H9 (cell line): ENCODE measurements at regions not wholly inside any gene's neighbourhood (a gene's known extent, or its start where the extent isn't known, plus 50 kb on each side); places are given as distances from the start of the nearest gene placed in this dataset.
A peak's percentile ranks its signal among the peaks of the same experiment; 100 is the strongest.

Experiments used
- DNase-seq: peaks from one replicate; pipeline ENCODE4 v3.0.0-alpha.2; 2017
- H2AFZ ChIP-seq: one replicate; pipeline ENCODE4 v1.6.1; 2013; ENCODE audit warnings: mild to moderate bottlenecking, low read length, control low read depth, moderate library complexity
- H2AK5ac ChIP-seq: 2 replicates; pipeline ENCODE4 v1.6.1; 2013; ENCODE audit warnings: low read length, control low read depth, mixed read lengths; ENCODE audit not compliant: insufficient read length
- H2BK120ac ChIP-seq: one replicate; pipeline ENCODE4 v1.6.1; 2013; ENCODE audit warnings: low read depth, mild to moderate bottlenecking, low read length, control low read depth, inconsistent platforms; ENCODE audit not compliant: poor library complexity, severe bottlenecking
- H2BK12ac ChIP-seq: 2 replicates; pipeline ENCODE4 v1.6.1; 2013; ENCODE audit warnings: low read length, control low read depth, mixed read lengths, low read depth; ENCODE audit not compliant: insufficient read length
- H2BK15ac ChIP-seq: 2 replicates; pipeline ENCODE4 v1.6.1; 2013; ENCODE audit warnings: low read depth, low read length, control low read depth
- H2BK20ac ChIP-seq: one replicate; pipeline ENCODE4 v1.6.1; 2013; ENCODE audit warnings: low read depth, mild to moderate bottlenecking, low read length, control low read depth, inconsistent platforms; ENCODE audit not compliant: poor library complexity, severe bottlenecking
- H2BK5ac ChIP-seq: 2 replicates; pipeline ENCODE4 v1.6.1; 2013; ENCODE audit warnings: low read length, control low read depth, mixed read lengths; ENCODE audit not compliant: insufficient read length
- H3K14ac ChIP-seq: 2 replicates; pipeline ENCODE4 v1.6.1; 2013; ENCODE audit warnings: low read length, control low read depth; ENCODE audit not compliant: insufficient read depth
- H3K18ac ChIP-seq: 2 replicates; pipeline ENCODE4 v1.6.1; 2013; ENCODE audit warnings: low read depth, mild to moderate bottlenecking, mixed read lengths, low read length, control low read depth; ENCODE audit not compliant: insufficient read length
- H3K23ac ChIP-seq: 2 replicates; pipeline ENCODE4 v1.6.1; 2013; ENCODE audit warnings: low read length, control low read depth, mixed read lengths, low read depth; ENCODE audit not compliant: insufficient read length
- H3K23me2 ChIP-seq: 2 replicates; pipeline ENCODE4 v1.6.1; 2013; ENCODE audit warnings: low read depth, mild to moderate bottlenecking, mixed read lengths, low read length, control low read depth; ENCODE audit not compliant: insufficient read length, poor library complexity, severe bottlenecking
- H3K27ac ChIP-seq: 2 replicates; pipeline ENCODE4 v1.5.1; 2013; ENCODE audit warnings: low read length, control low read depth, mixed read lengths, low read depth; ENCODE audit not compliant: insufficient read length
- H3K27me3 ChIP-seq: 2 replicates; pipeline ENCODE4 v1.6.1; 2013; ENCODE audit warnings: low read length, control low read depth, inconsistent platforms; ENCODE audit not compliant: insufficient read depth
- H3K4ac ChIP-seq: 2 replicates; pipeline ENCODE4 v1.6.1; 2013; ENCODE audit warnings: low read depth, mild to moderate bottlenecking, control low read depth, inconsistent platforms, low read length, moderate library complexity
- H3K4me1 ChIP-seq: 2 replicates; pipeline ENCODE4 v1.6.1; 2013; ENCODE audit warnings: low read length, control low read depth, inconsistent platforms; ENCODE audit not compliant: insufficient read depth
- H3K4me2 ChIP-seq: 2 replicates; pipeline ENCODE4 v1.6.1; 2013; ENCODE audit warnings: low read length, control low read depth, mixed read lengths; ENCODE audit not compliant: insufficient read length, insufficient read depth
- H3K56ac ChIP-seq: 2 replicates; pipeline ENCODE4 v1.6.1; 2013; ENCODE audit warnings: low read depth, mild to moderate bottlenecking, mixed read lengths, low read length, control low read depth; ENCODE audit not compliant: insufficient read length
- H3K79me1 ChIP-seq: 2 replicates; pipeline ENCODE4 v1.6.1; 2013; ENCODE audit warnings: low read depth, mild to moderate bottlenecking, moderate library complexity, low read length, control low read depth, inconsistent platforms; ENCODE audit not compliant: insufficient read depth, poor library complexity, severe bottlenecking
- H3K79me2 ChIP-seq: 2 replicates; pipeline ENCODE4 v1.6.1; 2013; ENCODE audit warnings: low read length, control low read depth, inconsistent platforms; ENCODE audit not compliant: insufficient read depth
- H3K9ac ChIP-seq: 2 replicates; pipeline ENCODE4 v1.6.1; 2013; ENCODE audit warnings: low read length, control low read depth, mixed read lengths; ENCODE audit not compliant: insufficient read length; ENCODE audit errors: extremely low read depth
- H3K9me3 ChIP-seq: one replicate; pipeline ENCODE4 v1.6.1; 2013; ENCODE audit warnings: low read depth, low read length, inconsistent platforms; ENCODE audit not compliant: control insufficient read depth
- H3T11ph ChIP-seq: one replicate; pipeline ENCODE4 v1.6.1; 2013; ENCODE audit warnings: mild to moderate bottlenecking, low read length, control low read depth, inconsistent platforms
- H4K20me1 ChIP-seq: one replicate; pipeline ENCODE4 v1.6.1; 2013; ENCODE audit not compliant: control insufficient read depth, insufficient read length, insufficient read depth
- H4K5ac ChIP-seq: 2 replicates; pipeline ENCODE4 v1.6.1; 2013; ENCODE audit warnings: low read depth, mild to moderate bottlenecking, mixed read lengths, low read length, control low read depth; ENCODE audit not compliant: insufficient read length
- H4K8ac ChIP-seq: replicated peaks from 2 replicates; pipeline ENCODE4 v1.6.1; 2013; ENCODE audit warnings: low read length, control low read depth, mixed read lengths, low read depth; ENCODE audit not compliant: insufficient read length
- H4K91ac ChIP-seq: 2 replicates; pipeline ENCODE4 v1.6.1; 2013; ENCODE audit warnings: low read depth, mild to moderate bottlenecking, moderate library complexity, mixed read lengths, low read length, control low read depth; ENCODE audit not compliant: insufficient read length
- H3K27ac Mint-ChIP-seq, 3 experiments: 2 replicates in 2 of 3; 3 replicates in 1 of 3; pipeline ENCODE4 v1.8.0; 2020 to 2021; ENCODE audit warnings: mixed read lengths in 3 of 3, mild to moderate bottlenecking in 1 of 3, moderate library complexity in 1 of 3
- H3K27me3 Mint-ChIP-seq: 2 replicates; pipeline ENCODE4 v1.8.0; 2021; ENCODE audit warnings: low read depth, mild to moderate bottlenecking, moderate library complexity, mixed read lengths
- H3K36me3 Mint-ChIP-seq, 3 experiments: 2 replicates in 2 of 3; 3 replicates in 1 of 3; pipeline ENCODE4 v1.8.0; 2020 to 2021; ENCODE audit warnings: low read depth in 3 of 3, mixed read lengths in 3 of 3; ENCODE audit not compliant: insufficient read depth in 1 of 3
- H3K4me1 Mint-ChIP-seq, 2 experiments: 2 replicates each; pipeline ENCODE4 v1.8.0; 2020; ENCODE audit warnings: mixed read lengths in 2 of 2
- H3K4me3 Mint-ChIP-seq, 2 experiments: 2 replicates in 1 of 2; 3 replicates in 1 of 2; pipeline ENCODE4 v1.8.0; 2020 to 2021; ENCODE audit warnings: mild to moderate bottlenecking in 2 of 2, mixed read lengths in 2 of 2, moderate library complexity in 1 of 2
- H3K9me3 Mint-ChIP-seq, 2 experiments: 2 replicates in 1 of 2; 3 replicates in 1 of 2; pipeline ENCODE4 v1.8.0; 2020; ENCODE audit warnings: mild to moderate bottlenecking in 2 of 2, mixed read lengths in 2 of 2, moderate library complexity in 1 of 2
- CTCF ChIP-seq: fragments of 200-600 bp; sonication (generic); conservative IDR thresholded peaks from 3 replicates; pipeline ENCODE4 v1.8.0; 2021; ENCODE audit warnings: antibody characterized with exemption, mild to moderate bottlenecking
- WGBS: extraction: QIAGEN DNeasy Blood & Tissue Kit; methylation state at CpG from one replicate; pipeline ENCODE4 v1.1.7; 2013; ENCODE audit warnings: missing lambda C conversion rate, low lambda C conversion rate, mixed read lengths; ENCODE audit not compliant: insufficient read length; ENCODE audit errors: extremely low coverage; 5-methylcytosine and 5-hydroxymethylcytosine counted together

- TF ChIP-seq CTCF = peak; percentile 31; the same call in 1 of the 3 replicates
- Histone ChIP-seq H3K79me1 (no peaks in the 10 kb centered on the region), H3K4me2 (peak overlapping the region; percentile 56), H2AK5ac (no peak overlapping the region), H3K9me3 (no peaks in the 10 kb centered on the region), H4K91ac (no peak overlapping the region), H3K23ac (no peak overlapping the region), H2BK120ac (no peak overlapping the region), H3K23me2 (peaks cover 12% of the 10 kb centered on the region), H3T11ph (no peak overlapping the region), H3K27ac (no peak overlapping the region), H3K79me2 (no peaks in the 10 kb centered on the region), H4K5ac (no peak overlapping the region), H3K4ac (no peak overlapping the region), H2BK15ac (no peak overlapping the region), H3K9ac (peak overlapping the region; percentile 4), H3K4me1 (no peaks in the 10 kb centered on the region; the same call in 1 of the 2 replicates), H2BK5ac (no peak overlapping the region), H4K8ac (no peak overlapping the region), H3K14ac (peak overlapping the region; percentile 48; the same call in 1 of the 2 replicates), H3K56ac (no peak overlapping the region), H3K18ac (no peak overlapping the region), H3K27me3 (peaks cover 13% of the 10 kb centered on the region; the same call in 1 of the 2 replicates), H2BK12ac (no peak overlapping the region), H4K20me1 (no peaks in the 10 kb centered on the region), H2BK20ac (no peak overlapping the region), H2AFZ (no peak overlapping the region)
- Mint-ChIP-seq H3K27ac (no peak overlapping the region), H3K36me3 (no peaks in the 10 kb centered on the region), H3K4me3 (peak overlapping the region; percentile 83 to 92), H3K27me3 (peaks cover 89% of the 10 kb centered on the region), H3K9me3 (no peaks in the 10 kb centered on the region), H3K4me1 (peaks cover 10 to 18% of the 10 kb centered on the region in 2 experiments)
- peak; percentile 54 for DNase-seq
- WGBS = no CpG with 5 or more reads among the region's 58 CpGs
These were observed 71.9 kb upstream of the GRAMD1B start for GRCh38 chr11:123357990-123358827.
